Breast epithelium (tissue), 3 donors: ENCODE measurements at regions not wholly inside any gene's neighbourhood (a gene's known extent, or its start where the extent isn't known, plus 50 kb on each side); places are given as distances from the start of the nearest gene placed in this dataset.

ENCODE experiments used
- CTCF ChIP-seq, 3 donors: fragments of 450-650 bp; IDR thresholded peaks; one replicate each; pipeline ENCODE4 v1.5.1; 2016 to 2017; ENCODE audit warnings: antibody characterized with exemption in 3 of 3, mild to moderate bottlenecking in 3 of 3, moderate library complexity in 3 of 3
- POLR2A ChIP-seq: fragments of 450-650 bp; IDR thresholded peaks from one replicate; pipeline ENCODE4 v1.6.1; 2016; ENCODE audit warnings: antibody characterized with exemption, mild to moderate bottlenecking, moderate library complexity
- POLR2AphosphoS5 ChIP-seq, 3 donors: sonication (generic); formaldehyde crosslinking; IDR thresholded peaks; one replicate each; pipeline ENCODE4 v1.6.1; 2017; ENCODE audit warnings: antibody characterized with exemption in 3 of 3

- TF ChIP-seq CTCF (IDR thresholded peaks at IDR 0.05), result no peak
- TF ChIP-seq POLR2AphosphoS5 (IDR thresholded peaks at IDR 0.05), result no peak
- TF ChIP-seq POLR2A, result no peak
Measured at GRCh38 chr20:39916236-39916765, 772.7 kb downstream of the MAFB start.
